Gastroesophageal sphincter (tissue), 4 donors: ENCODE measurements at regions not wholly inside any gene's neighbourhood (a gene's known extent, or its start where the extent isn't known, plus 50 kb on each side); places are given as distances from the start of the nearest gene placed in this dataset.

Experiments used
- ATAC-seq: fragments of 150-250 bp; one replicate; pipeline ENCODE4 v1.9.1; 2016; ENCODE audit warnings: mild to moderate bottlenecking, moderate library complexity
- H3K27ac ChIP-seq, 4 donors: fragments of 200-600 bp; sonication (generic) in 3 of 4; 1 replicate in 3 of 4; 2 replicates in 1 of 4; pipeline ENCODE4 v1.5.1; 2016 to 2019
- H3K27me3 ChIP-seq: fragments of 200-600 bp; sonication (generic); one replicate; pipeline ENCODE4 v1.5.1; 2019
- H3K36me3 ChIP-seq, 2 donors: fragments of 200-600 bp; sonication (generic); one replicate each; pipeline ENCODE4 v1.5.1; 2019; ENCODE audit warnings: control low read depth in 1 of 2
- H3K4me1 ChIP-seq, 3 donors: fragments of 200-600 bp; sonication (generic); 1 replicate in 2 of 3; 2 replicates in 1 of 3; pipeline ENCODE4 v1.5.1; 2016 to 2019; ENCODE audit warnings: control low read depth in 2 of 3
- H3K4me3 ChIP-seq, 2 donors: fragments of 200-600 bp; sonication (generic); one replicate each; pipeline ENCODE4 v1.5.1; 2019; ENCODE audit warnings: mild to moderate bottlenecking in 1 of 2, moderate library complexity in 1 of 2
- H3K9me3 ChIP-seq, 3 donors: fragments of 200-600 bp; sonication (generic); one replicate each; pipeline ENCODE4 v1.5.1; 2017 to 2019; ENCODE audit warnings: control low read depth in 2 of 3
- CTCF ChIP-seq, 4 experiments: fragments of 200-600 bp in 2 of 4; fragments of 450-650 bp in 2 of 4; sonication (generic) in 1 of 4; IDR thresholded peaks; one replicate each; pipeline ENCODE4 v1.5.1; 2017 to 2019; ENCODE audit warnings: antibody characterized with exemption in 4 of 4, mild to moderate bottlenecking in 2 of 4, moderate library complexity in 2 of 4
- EP300 ChIP-seq: sonication (generic); formaldehyde crosslinking; IDR thresholded peaks from one replicate; pipeline ENCODE4 v1.6.1; 2017; ENCODE audit warnings: antibody characterized with exemption, mild to moderate bottlenecking
- POLR2A ChIP-seq, 2 donors: fragments of 450-650 bp; IDR thresholded peaks; one replicate each; pipeline ENCODE4 v1.6.1; 2017; ENCODE audit warnings: antibody characterized with exemption in 2 of 2, mild to moderate bottlenecking in 2 of 2, moderate library complexity in 1 of 2
- POLR2AphosphoS5 ChIP-seq: sonication (generic); formaldehyde crosslinking; IDR thresholded peaks from one replicate; pipeline ENCODE4 v1.6.1; 2017; ENCODE audit warnings: antibody characterized with exemption
- WGBS, 2 donors: methylation state at CpG; one replicate each; pipeline ENCODE4 v1.1.5; 2018; ENCODE audit warnings: low coverage in 1 of 2; 5-methylcytosine and 5-hydroxymethylcytosine counted together

- no peak overlapping the region for H3K4me3 ChIP-seq
- no peaks in the 10 kb centered on the region for H3K4me1 ChIP-seq
- H3K9me3 ChIP-seq, result no peaks in the 10 kb centered on the region
- H3K36me3 ChIP-seq, result no peaks in the 10 kb centered on the region
- no peaks in the 10 kb centered on the region for H3K27me3 ChIP-seq
- no peak for ATAC-seq
- no peak overlapping the region for H3K27ac ChIP-seq
- no peak for TF ChIP-seq POLR2A (IDR thresholded peaks at IDR 0.05)
- 78 to 86% methylated on average over 1 of the region's 1 CpG for WGBS, 2 donors
Measured at GRCh38 chr2:60361498-60361897, 192.0 kb downstream of the BCL11A start.

GRCh38 chr2:60359569-60359968 lies 193.9 kb downstream of the BCL11A start:
- Histone ChIP-seq H3K36me3 (no peaks in the 10 kb centered on the region), H3K4me3 (no peak overlapping the region), H3K27ac (no peak overlapping the region), H3K4me1 (no peaks in the 10 kb centered on the region), H3K9me3 (no peaks in the 10 kb centered on the region), H3K27me3 (no peaks in the 10 kb centered on the region)
- 64 to 71% methylated on average over 4 to 5 of the region's 5 CpGs for WGBS, 2 donors
- TF ChIP-seq POLR2AphosphoS5 (no peak), EP300 (no peak), POLR2A (IDR thresholded peaks at IDR 0.05) (no peak)
- no peak for ATAC-seq

GRCh38 chr2:60358476-60358875 lies 195.0 kb downstream of the BCL11A start:
- H3K4me1 ChIP-seq, result no peaks in the 10 kb centered on the region
- WGBS, 2 donors, result 83 to 85% methylated on average over 3 to 4 of the region's 4 CpGs
- H3K4me3 ChIP-seq, result no peak overlapping the region
- no peaks in the 10 kb centered on the region for H3K27me3 ChIP-seq
- no peaks in the 10 kb centered on the region for H3K36me3 ChIP-seq
- TF ChIP-seq EP300 (no peak), POLR2AphosphoS5 (no peak), CTCF (IDR thresholded peaks at IDR 0.05) (no peak), POLR2A (IDR thresholded peaks at IDR 0.05) (no peak)
- H3K27ac ChIP-seq, result no peak overlapping the region
- ATAC-seq, result no peak
- H3K9me3 ChIP-seq, result no peaks in the 10 kb centered on the region

GRCh38 chr2:60357996-60358395 lies 195.5 kb downstream of the BCL11A start:
- Histone ChIP-seq H3K36me3 (no peaks in the 10 kb centered on the region), H3K4me1 (no peaks in the 10 kb centered on the region), H3K9me3 (no peaks in the 10 kb centered on the region), H3K27ac (no peak overlapping the region), H3K4me3 (no peak overlapping the region), H3K27me3 (no peaks in the 10 kb centered on the region)
- 72 to 73% methylated on average over 5 to 6 of the region's 6 CpGs for WGBS, 2 donors
- TF ChIP-seq EP300, result no peak
- no peak for TF ChIP-seq POLR2A (IDR thresholded peaks at IDR 0.05)
- TF ChIP-seq POLR2AphosphoS5, result no peak
- no peak for TF ChIP-seq CTCF (IDR thresholded peaks at IDR 0.05)
- ATAC-seq, result no peak

GRCh38 chr2:60356346-60356745 lies 197.1 kb downstream of the BCL11A start:
- Histone ChIP-seq H3K27ac (no peak overlapping the region), H3K4me1 (no peaks in the 10 kb centered on the region), H3K9me3 (no peaks in the 10 kb centered on the region), H3K4me3 (no peak overlapping the region), H3K27me3 (no peaks in the 10 kb centered on the region), H3K36me3 (no peaks in the 10 kb centered on the region)
- ATAC-seq, result no peak
- no peak for TF ChIP-seq CTCF (IDR thresholded peaks at IDR 0.05)
- TF ChIP-seq EP300, result no peak
- TF ChIP-seq POLR2AphosphoS5, result no peak
- TF ChIP-seq POLR2A (IDR thresholded peaks at IDR 0.05), result no peak
- 86 to 87% methylated on average over 4 to 5 of the region's 5 CpGs for WGBS, 2 donors

GRCh38 chr2:60355849-60356261 lies 197.6 kb downstream of the BCL11A start:
- no peak overlapping the region for H3K27ac ChIP-seq
- H3K27me3 ChIP-seq, result no peaks in the 10 kb centered on the region
- H3K36me3 ChIP-seq, result no peaks in the 10 kb centered on the region
- no peak for TF ChIP-seq POLR2A (IDR thresholded peaks at IDR 0.05)
- TF ChIP-seq EP300, result no peak
- no peak for TF ChIP-seq CTCF (IDR thresholded peaks at IDR 0.05)
- TF ChIP-seq POLR2AphosphoS5, result no peak
- ATAC-seq, result no peak
- WGBS, 2 donors, result 55 to 66% methylated on average over 4 of the region's 4 CpGs
- no peak overlapping the region for H3K4me3 ChIP-seq
- H3K9me3 ChIP-seq, result no peaks in the 10 kb centered on the region
- no peaks in the 10 kb centered on the region for H3K4me1 ChIP-seq
